ENCODE measurements at regions not wholly inside any gene's neighbourhood (a gene's known extent, or its start where the extent isn't known, plus 50 kb on each side); places are given as distances from the start of the nearest gene placed in this dataset.

- DNase-seq: no peak
- H3K36me3 ChIP-seq (ENCODE audit: control insufficient read depth, insufficient read depth, low read length): no peaks in the 10 kb centered on the region
- H3K4me3 ChIP-seq (ENCODE audit: low read length): no peak overlapping the region
- H3K27me3 ChIP-seq (ENCODE audit: control insufficient read depth, insufficient read depth, low read length): no peaks in the 10 kb centered on the region
- no peak overlapping the region for H3K27ac ChIP-seq (ENCODE audit: low read length)
- no peaks in the 10 kb centered on the region for H3K4me1 ChIP-seq (ENCODE audit: control insufficient read depth, insufficient read depth, low read length)
- peaks cover 14% of the 10 kb centered on the region for H3K9me3 ChIP-seq (ENCODE audit: control insufficient read depth, low read depth, low read length)
- 71% methylated on average over 1 of the region's 2 CpGs for WGBS (ENCODE audit: insufficient coverage, low lambda C conversion rate)
Measured at GRCh38 chr4:189494407-189494806, 446.3 kb upstream of the FRG1 start.

- Histone ChIP-seq H3K36me3 (ENCODE audit: control insufficient read depth, insufficient read depth, low read length) (no peaks in the 10 kb centered on the region), H3K9me3 (ENCODE audit: control insufficient read depth, low read depth, low read length) (peaks cover 14% of the 10 kb centered on the region), H3K4me3 (ENCODE audit: low read length) (no peak overlapping the region), H3K27me3 (ENCODE audit: control insufficient read depth, insufficient read depth, low read length) (no peaks in the 10 kb centered on the region), H3K27ac (ENCODE audit: low read length) (no peak overlapping the region), H3K4me1 (ENCODE audit: control insufficient read depth, insufficient read depth, low read length) (no peaks in the 10 kb centered on the region)
- DNase-seq: no peak
- no CpG with 5 or more reads among the region's 6 CpGs for WGBS (ENCODE audit: insufficient coverage, low lambda C conversion rate)
Measured at GRCh38 chr4:189497516-189497915, 443.2 kb upstream of the FRG1 start.

- Histone ChIP-seq H3K27me3 (ENCODE audit: control insufficient read depth, insufficient read depth, low read length) (no peaks in the 10 kb centered on the region), H3K27ac (ENCODE audit: low read length) (no peak overlapping the region), H3K4me1 (ENCODE audit: control insufficient read depth, insufficient read depth, low read length) (no peaks in the 10 kb centered on the region), H3K36me3 (ENCODE audit: control insufficient read depth, insufficient read depth, low read length) (no peaks in the 10 kb centered on the region), H3K9me3 (ENCODE audit: control insufficient read depth, low read depth, low read length) (peaks cover 14% of the 10 kb centered on the region), H3K4me3 (ENCODE audit: low read length) (no peak overlapping the region)
- 89% methylated on average over 3 of the region's 10 CpGs for WGBS (ENCODE audit: insufficient coverage, low lambda C conversion rate)
- DNase-seq: no peak
Measured at GRCh38 chr4:189497996-189498395, 442.7 kb upstream of the FRG1 start.

- Histone ChIP-seq H3K4me3 (ENCODE audit: low read length) (no peak overlapping the region), H3K9me3 (ENCODE audit: control insufficient read depth, low read depth, low read length) (peaks cover 14% of the 10 kb centered on the region), H3K27me3 (ENCODE audit: control insufficient read depth, insufficient read depth, low read length) (no peaks in the 10 kb centered on the region), H3K4me1 (ENCODE audit: control insufficient read depth, insufficient read depth, low read length) (no peaks in the 10 kb centered on the region), H3K36me3 (ENCODE audit: control insufficient read depth, insufficient read depth, low read length) (no peaks in the 10 kb centered on the region), H3K27ac (ENCODE audit: low read length) (no peak overlapping the region)
- no peak for DNase-seq
- WGBS (ENCODE audit: insufficient coverage, low lambda C conversion rate): 75% methylated on average over 2 of the region's 8 CpGs
Measured at GRCh38 chr4:189498457-189498856, 442.2 kb upstream of the FRG1 start.

GRCh38 chr4:189499696-189500095, 441.0 kb upstream of the FRG1 start:
- WGBS (ENCODE audit: insufficient coverage, low lambda C conversion rate): no CpG with 5 or more reads among the region's 7 CpGs
- H3K27me3 ChIP-seq (ENCODE audit: control insufficient read depth, insufficient read depth, low read length): no peaks in the 10 kb centered on the region
- H3K9me3 ChIP-seq (ENCODE audit: control insufficient read depth, low read depth, low read length): peaks cover 14% of the 10 kb centered on the region
- no peak overlapping the region for H3K27ac ChIP-seq (ENCODE audit: low read length)
- no peak overlapping the region for H3K4me3 ChIP-seq (ENCODE audit: low read length)
- DNase-seq: no peak
- H3K36me3 ChIP-seq (ENCODE audit: control insufficient read depth, insufficient read depth, low read length): no peaks in the 10 kb centered on the region
- H3K4me1 ChIP-seq (ENCODE audit: control insufficient read depth, insufficient read depth, low read length): no peaks in the 10 kb centered on the region

- Histone ChIP-seq H3K36me3 (ENCODE audit: control insufficient read depth, insufficient read depth, low read length) (no peaks in the 10 kb centered on the region), H3K27ac (ENCODE audit: low read length) (no peak overlapping the region), H3K4me3 (ENCODE audit: low read length) (no peak overlapping the region), H3K9me3 (ENCODE audit: control insufficient read depth, low read depth, low read length) (peaks cover 17% of the 10 kb centered on the region), H3K27me3 (ENCODE audit: control insufficient read depth, insufficient read depth, low read length) (no peaks in the 10 kb centered on the region), H3K4me1 (ENCODE audit: control insufficient read depth, insufficient read depth, low read length) (no peaks in the 10 kb centered on the region)
- no peak for DNase-seq
- WGBS (ENCODE audit: insufficient coverage, low lambda C conversion rate): no CpG with 5 or more reads among the region's 5 CpGs
Measured at GRCh38 chr4:189500970-189501369, 439.7 kb upstream of the FRG1 start.

GRCh38 chr4:189502841-189503435, 437.7 kb upstream of the FRG1 start:
- Histone ChIP-seq H3K27me3 (ENCODE audit: control insufficient read depth, insufficient read depth, low read length) (no peaks in the 10 kb centered on the region), H3K4me3 (ENCODE audit: low read length) (no peak overlapping the region), H3K4me1 (ENCODE audit: control insufficient read depth, insufficient read depth, low read length) (no peaks in the 10 kb centered on the region), H3K27ac (ENCODE audit: low read length) (no peak overlapping the region), H3K36me3 (ENCODE audit: control insufficient read depth, insufficient read depth, low read length) (no peaks in the 10 kb centered on the region), H3K9me3 (ENCODE audit: control insufficient read depth, low read depth, low read length) (peaks cover 10% of the 10 kb centered on the region)
- no peak for DNase-seq
- 100% methylated on average over 5 of the region's 12 CpGs for WGBS (ENCODE audit: insufficient coverage, low lambda C conversion rate)

GRCh38 chr4:189504220-189504619, 436.5 kb upstream of the FRG1 start:
- Histone ChIP-seq H3K27me3 (ENCODE audit: control insufficient read depth, insufficient read depth, low read length) (no peaks in the 10 kb centered on the region), H3K9me3 (ENCODE audit: control insufficient read depth, low read depth, low read length) (peaks cover 10% of the 10 kb centered on the region), H3K4me1 (ENCODE audit: control insufficient read depth, insufficient read depth, low read length) (no peaks in the 10 kb centered on the region), H3K4me3 (ENCODE audit: low read length) (no peak overlapping the region), H3K27ac (ENCODE audit: low read length) (no peak overlapping the region), H3K36me3 (ENCODE audit: control insufficient read depth, insufficient read depth, low read length) (no peaks in the 10 kb centered on the region)
- no peak for DNase-seq
- WGBS (ENCODE audit: insufficient coverage, low lambda C conversion rate): no CpG with 5 or more reads among the region's 2 CpGs

- no CpG with 5 or more reads among the region's 3 CpGs for whole genome bisulfite sequencing (ENCODE audit: insufficient coverage, low lambda C conversion rate)
- Histone ChIP-seq H3K27ac (ENCODE audit: low read length) (no peak overlapping the region), H3K27me3 (ENCODE audit: control insufficient read depth, insufficient read depth, low read length) (no peaks in the 10 kb centered on the region), H3K4me1 (ENCODE audit: control insufficient read depth, insufficient read depth, low read length) (no peaks in the 10 kb centered on the region), H3K4me3 (ENCODE audit: low read length) (no peak overlapping the region), H3K36me3 (ENCODE audit: control insufficient read depth, insufficient read depth, low read length) (no peaks in the 10 kb centered on the region), H3K9me3 (ENCODE audit: control insufficient read depth, low read depth, low read length) (peaks cover 10% of the 10 kb centered on the region)
- no peak for DNase-seq
Measured at GRCh38 chr4:189505380-189505779, 435.3 kb upstream of the FRG1 start.

GRCh38 chr4:189506080-189506479, 434.6 kb upstream of the FRG1 start:
- Histone ChIP-seq H3K4me3 (ENCODE audit: low read length) (no peak overlapping the region), H3K9me3 (ENCODE audit: control insufficient read depth, low read depth, low read length) (peaks cover 10% of the 10 kb centered on the region), H3K27me3 (ENCODE audit: control insufficient read depth, insufficient read depth, low read length) (no peaks in the 10 kb centered on the region), H3K4me1 (ENCODE audit: control insufficient read depth, insufficient read depth, low read length) (no peaks in the 10 kb centered on the region), H3K36me3 (ENCODE audit: control insufficient read depth, insufficient read depth, low read length) (no peaks in the 10 kb centered on the region), H3K27ac (ENCODE audit: low read length) (no peak overlapping the region)
- 100% methylated on average over 2 of the region's 10 CpGs for WGBS (ENCODE audit: insufficient coverage, low lambda C conversion rate)
- no peak for DNase-seq

- DNase-seq: no peak
- H3K4me3 ChIP-seq (ENCODE audit: low read length): no peak overlapping the region
- H3K9me3 ChIP-seq (ENCODE audit: control insufficient read depth, low read depth, low read length): peaks cover 15% of the 10 kb centered on the region
- H3K36me3 ChIP-seq (ENCODE audit: control insufficient read depth, insufficient read depth, low read length): no peaks in the 10 kb centered on the region
- H3K27me3 ChIP-seq (ENCODE audit: control insufficient read depth, insufficient read depth, low read length): no peaks in the 10 kb centered on the region
- no CpG with 5 or more reads among the region's 2 CpGs for WGBS (ENCODE audit: insufficient coverage, low lambda C conversion rate)
- H3K27ac ChIP-seq (ENCODE audit: low read length): no peak overlapping the region
- no peaks in the 10 kb centered on the region for H3K4me1 ChIP-seq (ENCODE audit: control insufficient read depth, insufficient read depth, low read length)
Measured at GRCh38 chr4:189507060-189507459, 433.6 kb upstream of the FRG1 start.
